Fibroblast of lung (primary cell): ENCODE measurements at regions not wholly inside any gene's neighbourhood (a gene's known extent, or its start where the extent isn't known, plus 50 kb on each side); places are given as distances from the start of the nearest gene placed in this dataset.

Experiments
- DNase-seq, 2 donors: peaks; one replicate each; pipeline versions ENCODE4 v3.0.0 to v3.0.0-alpha.2; 2010; ENCODE audit warnings: low read depth in 2 of 2
- H2AFZ ChIP-seq: 2 replicates; pipeline ENCODE4 v1.5.1; 2012; ENCODE audit warnings: low read length, control low read depth, inconsistent platforms
- H3K27ac ChIP-seq: 2 replicates; pipeline ENCODE4 v1.5.1; 2011; ENCODE audit warnings: low read length, control low read depth; ENCODE audit not compliant: insufficient read depth
- H3K27me3 ChIP-seq: 2 replicates; pipeline ENCODE4 v1.5.1; 2011; ENCODE audit warnings: mild to moderate bottlenecking, low read length; ENCODE audit not compliant: control insufficient read depth, insufficient read depth
- H3K36me3 ChIP-seq: 2 replicates; pipeline ENCODE4 v1.5.1; 2011; ENCODE audit warnings: low read length; ENCODE audit not compliant: control insufficient read depth, insufficient read depth
- H3K4me1 ChIP-seq: 2 replicates; pipeline ENCODE4 v1.5.1; 2011; ENCODE audit warnings: low read length; ENCODE audit not compliant: control insufficient read depth, insufficient read depth; ENCODE audit errors: extremely low read depth
- H3K4me2 ChIP-seq: 2 replicates; pipeline ENCODE4 v1.5.1; 2011; ENCODE audit warnings: low read length, control low read depth; ENCODE audit not compliant: insufficient read depth; ENCODE audit errors: extremely low read depth
- H3K4me3 ChIP-seq, 4 experiments: fragments of 200-600 bp in 1 of 4; sonication (generic) in 1 of 4; replicated peaks in 1 of 4; 2 replicates each; pipeline ENCODE4 v1.5.1; 2011 to 2016; ENCODE audit warnings: low read length in 4 of 4, low read depth in 3 of 4, mild to moderate bottlenecking in 3 of 4, control low read depth in 2 of 4, inconsistent platforms in 1 of 4, mixed read lengths in 1 of 4; ENCODE audit not compliant: insufficient read depth in 1 of 4; ENCODE audit errors: control extremely low read depth in 1 of 4
- H3K79me2 ChIP-seq: 2 replicates; pipeline ENCODE4 v1.5.1; 2012; ENCODE audit warnings: mild to moderate bottlenecking, low read length, inconsistent platforms; ENCODE audit not compliant: control insufficient read depth, insufficient read depth
- H3K9ac ChIP-seq: 2 replicates; pipeline ENCODE4 v1.5.1; 2011; ENCODE audit warnings: mild to moderate bottlenecking, low read length, control low read depth; ENCODE audit not compliant: insufficient read depth
- H3K9me3 ChIP-seq: 2 replicates; pipeline ENCODE4 v1.5.1; 2012; ENCODE audit warnings: low read depth, low read length; ENCODE audit not compliant: control insufficient read depth, insufficient read depth
- H4K20me1 ChIP-seq: 2 replicates; pipeline ENCODE4 v1.5.1; 2011; ENCODE audit warnings: low read length; ENCODE audit not compliant: control insufficient read depth, insufficient read depth; ENCODE audit errors: extremely low read depth
- CTCF ChIP-seq, 2 donors: IDR thresholded peaks in 1 of 2; conservative IDR thresholded peaks in 1 of 2; 1 replicate in 1 of 2; 2 replicates in 1 of 2; pipeline ENCODE4 v1.5.1; 2011 to 2012; ENCODE audit warnings: low read length in 2 of 2, control low read depth in 1 of 2, inconsistent platforms in 1 of 2, low read depth in 1 of 2, mild to moderate bottlenecking in 1 of 2
- EZH2 ChIP-seq: IDR thresholded peaks from 2 replicates; pipeline ENCODE4 v1.5.1; 2012; ENCODE audit warnings: low read length, control low read depth, mild to moderate bottlenecking; ENCODE audit errors: missing control alignments

GRCh38 chr12:111038077-111038476 is 117.7 kb upstream of the MYL2 start:
- peaks cover 14% of the 10 kb centered on the region for H3K27me3 ChIP-seq
- no peaks in the 10 kb centered on the region for H3K9me3 ChIP-seq
- no peak overlapping the region for H3K4me2 ChIP-seq
- no peak overlapping the region for H3K9ac ChIP-seq
- H4K20me1 ChIP-seq = no peaks in the 10 kb centered on the region
- H3K27ac ChIP-seq = no peak overlapping the region
- no peaks in the 10 kb centered on the region for H3K4me1 ChIP-seq
- no peaks in the 10 kb centered on the region for H3K79me2 ChIP-seq
- no peak overlapping the region for H2AFZ ChIP-seq
- H3K4me3 ChIP-seq = no peak overlapping the region
- TF ChIP-seq CTCF (conservative IDR thresholded peaks at IDR 0.05 in 1 of 2, IDR thresholded peaks at IDR 0.05 in 1 of 2; ENCODE audit: low read depth in 1 of 2, low read length in 2 of 2) (no peak), EZH2 (no peak)
- H3K36me3 ChIP-seq = no peaks in the 10 kb centered on the region
- no peak for DNase-seq

GRCh38 chr12:111037047-111037446 is 116.7 kb upstream of the MYL2 start:
- Histone ChIP-seq H3K36me3 (no peaks in the 10 kb centered on the region), H2AFZ (no peak overlapping the region), H4K20me1 (no peaks in the 10 kb centered on the region), H3K9me3 (no peaks in the 10 kb centered on the region), H3K27ac (no peak overlapping the region), H3K4me2 (no peak overlapping the region), H3K4me3 (no peak overlapping the region), H3K79me2 (no peaks in the 10 kb centered on the region), H3K27me3 (peaks cover 23% of the 10 kb centered on the region), H3K4me1 (no peaks in the 10 kb centered on the region), H3K9ac (no peak overlapping the region)
- DNase-seq = no peak
- no peak for TF ChIP-seq CTCF (conservative IDR thresholded peaks at IDR 0.05 in 1 of 2, IDR thresholded peaks at IDR 0.05 in 1 of 2; ENCODE audit: low read depth in 1 of 2, low read length in 2 of 2)
- TF ChIP-seq EZH2 = peak; percentile 42

GRCh38 chr12:111035578-111036301 is 115.4 kb upstream of the MYL2 start:
- no peak for DNase-seq
- Histone ChIP-seq H2AFZ (no peak overlapping the region), H3K4me1 (no peaks in the 10 kb centered on the region), H3K36me3 (no peaks in the 10 kb centered on the region), H3K4me3 (no peak overlapping the region), H4K20me1 (no peaks in the 10 kb centered on the region), H3K4me2 (no peak overlapping the region), H3K79me2 (no peaks in the 10 kb centered on the region), H3K9me3 (no peaks in the 10 kb centered on the region), H3K9ac (no peak overlapping the region), H3K27me3 (peaks cover 23% of the 10 kb centered on the region), H3K27ac (no peak overlapping the region)
- TF ChIP-seq EZH2 (no peak), CTCF (conservative IDR thresholded peaks at IDR 0.05 in 1 of 2, IDR thresholded peaks at IDR 0.05 in 1 of 2; ENCODE audit: low read depth in 1 of 2, low read length in 2 of 2) (no peak)
